CD14-positive monocyte (primary cell): ENCODE measurements at regions not wholly inside any gene's neighbourhood (a gene's known extent, or its start where the extent isn't known, plus 50 kb on each side); places are given as distances from the start of the nearest gene placed in this dataset.

Experiments used
- DNase-seq, 3 donors: peaks; one replicate each; pipeline ENCODE4 v3.0.0-alpha.2; 2011 to 2022
- H2AFZ ChIP-seq: 2 replicates; pipeline ENCODE4 v1.6.0; 2012; ENCODE audit warnings: mild to moderate bottlenecking, low read depth, low read length, inconsistent platforms; ENCODE audit not compliant: insufficient read depth, poor library complexity, severe bottlenecking
- H3K27ac ChIP-seq, 2 donors: 1 replicate in 1 of 2; 2 replicates in 1 of 2; pipeline ENCODE4 v1.5.1; 2012 to 2013; ENCODE audit warnings: low read length in 2 of 2, control low read depth in 1 of 2, inconsistent platforms in 1 of 2, low read depth in 1 of 2, mild to moderate bottlenecking in 1 of 2
- H3K27me3 ChIP-seq, 2 donors: one replicate each; pipeline versions ENCODE4 v1.6.0 to v1.6.1; 2011 to 2013; ENCODE audit warnings: low read length in 2 of 2; ENCODE audit not compliant: control insufficient read depth in 2 of 2, insufficient read depth in 2 of 2
- H3K36me3 ChIP-seq, 2 donors: replicated peaks in 1 of 2; 1 replicate in 1 of 2; 2 replicates in 1 of 2; pipeline versions ENCODE4 v1.5.1 to v1.6.1; 2012 to 2013; ENCODE audit warnings: low read length in 2 of 2, control low read depth in 1 of 2, inconsistent platforms in 1 of 2, mild to moderate bottlenecking in 1 of 2; ENCODE audit not compliant: insufficient read depth in 2 of 2, control insufficient read depth in 1 of 2
- H3K4me1 ChIP-seq, 2 donors: 1 replicate in 1 of 2; 2 replicates in 1 of 2; pipeline versions ENCODE4 v1.5.1 to v1.6.1; 2012 to 2013; ENCODE audit warnings: low read length in 2 of 2, control low read depth in 1 of 2, inconsistent platforms in 1 of 2, mild to moderate bottlenecking in 1 of 2, moderate library complexity in 1 of 2; ENCODE audit not compliant: insufficient read depth in 2 of 2, control insufficient read depth in 1 of 2
- H3K4me2 ChIP-seq: replicated peaks from 2 replicates; pipeline ENCODE3; 2012; ENCODE audit warnings: low read length, moderate library complexity, mild to moderate bottlenecking; ENCODE audit not compliant: poor library complexity, severe bottlenecking; ENCODE audit errors: extremely low read depth
- H3K4me3 ChIP-seq, 3 experiments: fragments of 200-600 bp in 1 of 3; sonication (generic) in 1 of 3; replicated peaks in 1 of 3; 1 replicate in 2 of 3; 2 replicates in 1 of 3; pipeline ENCODE4 v1.5.1; 2011 to 2013; ENCODE audit warnings: low read length in 3 of 3, mild to moderate bottlenecking in 3 of 3, control low read depth in 2 of 3, low read depth in 2 of 3, inconsistent platforms in 1 of 3, moderate library complexity in 1 of 3
- H3K79me2 ChIP-seq: 2 replicates; pipeline ENCODE4 v1.6.0; 2012; ENCODE audit warnings: mild to moderate bottlenecking, control low read depth, inconsistent platforms, low read length, moderate library complexity; ENCODE audit not compliant: insufficient read depth
- H3K9ac ChIP-seq: 2 replicates; pipeline ENCODE4 v1.6.0; 2017; ENCODE audit warnings: low read length, mild to moderate bottlenecking; ENCODE audit not compliant: insufficient read depth, poor library complexity, severe bottlenecking
- H3K9me3 ChIP-seq, 2 donors: replicated peaks in 1 of 2; 1 replicate in 1 of 2; 2 replicates in 1 of 2; pipeline versions ENCODE4 v1.5.1 to v1.6.1; 2012 to 2013; ENCODE audit warnings: low read length in 2 of 2, control low read depth in 1 of 2; ENCODE audit not compliant: control insufficient read depth in 1 of 2, insufficient read depth in 1 of 2
- H4K20me1 ChIP-seq: 2 replicates; pipeline ENCODE4 v1.6.0; 2012; ENCODE audit warnings: mild to moderate bottlenecking, low read length, control low read depth, moderate library complexity; ENCODE audit not compliant: insufficient read depth
- H3K27ac Mint-ChIP-seq, 7 donors: one replicate each; pipeline ENCODE4 v1.8.0; 2020; ENCODE audit warnings: mild to moderate bottlenecking in 7 of 7, mixed read lengths in 7 of 7, moderate library complexity in 6 of 7, inconsistent platforms in 2 of 7
- H3K27me3 Mint-ChIP-seq, 3 donors: one replicate each; pipeline ENCODE4 v1.8.0; 2021 to 2022; ENCODE audit warnings: low read depth in 3 of 3, mild to moderate bottlenecking in 3 of 3, mixed read lengths in 3 of 3, moderate library complexity in 3 of 3, inconsistent platforms in 1 of 3
- H3K36me3 Mint-ChIP-seq, 2 donors: one replicate each; pipeline ENCODE4 v1.8.0; 2020; ENCODE audit warnings: mixed read lengths in 2 of 2, inconsistent platforms in 1 of 2, mild to moderate bottlenecking in 1 of 2
- H3K4me1 Mint-ChIP-seq: one replicate; pipeline ENCODE4 v1.8.0; 2020; ENCODE audit warnings: mild to moderate bottlenecking, mixed read lengths
- H3K4me3 Mint-ChIP-seq, 2 donors: one replicate each; pipeline ENCODE4 v1.8.0; 2020; ENCODE audit warnings: mild to moderate bottlenecking in 2 of 2, mixed read lengths in 2 of 2, moderate library complexity in 1 of 2
- H3K9me3 Mint-ChIP-seq, 7 donors: one replicate each; pipeline ENCODE4 v1.8.0; 2020 to 2022; ENCODE audit warnings: mixed read lengths in 7 of 7, mild to moderate bottlenecking in 6 of 7, moderate library complexity in 6 of 7, inconsistent platforms in 2 of 7
- WGBS: methylation state at CpG from one replicate; pipeline ENCODE4 v1.1.5; 2013; ENCODE audit warnings: missing lambda C conversion rate; ENCODE audit not compliant: insufficient coverage; 5-methylcytosine and 5-hydroxymethylcytosine counted together
- intact Hi-C, 2 donors: fragments of 100-400 bp; cut with micrococcal nuclease; formaldehyde crosslinking; loops; one replicate each; pipeline versions ENCODE4 v1.15.0 to v1.15.1; 2023
- TF ChIP-seq, protein P1 (sequence below): fragments of 200-600 bp; IDR thresholded peaks from one replicate; pipeline ENCODE4 v1.8.0; 2022; ENCODE audit warnings: antibody characterized with exemption, mild to moderate bottlenecking

GRCh38 chr21:16535102-16535422 lies 805.3 kb downstream of the USP25 start:
- H3K9me3 Mint-ChIP-seq = peaks cover 0 to 7% (median 4%) of the 10 kb centered on the region in 7 donors
- DNase-seq = no peak
- no peaks in the 10 kb centered on the region for H3K36me3 Mint-ChIP-seq
- TF ChIP-seq, protein P1, sequence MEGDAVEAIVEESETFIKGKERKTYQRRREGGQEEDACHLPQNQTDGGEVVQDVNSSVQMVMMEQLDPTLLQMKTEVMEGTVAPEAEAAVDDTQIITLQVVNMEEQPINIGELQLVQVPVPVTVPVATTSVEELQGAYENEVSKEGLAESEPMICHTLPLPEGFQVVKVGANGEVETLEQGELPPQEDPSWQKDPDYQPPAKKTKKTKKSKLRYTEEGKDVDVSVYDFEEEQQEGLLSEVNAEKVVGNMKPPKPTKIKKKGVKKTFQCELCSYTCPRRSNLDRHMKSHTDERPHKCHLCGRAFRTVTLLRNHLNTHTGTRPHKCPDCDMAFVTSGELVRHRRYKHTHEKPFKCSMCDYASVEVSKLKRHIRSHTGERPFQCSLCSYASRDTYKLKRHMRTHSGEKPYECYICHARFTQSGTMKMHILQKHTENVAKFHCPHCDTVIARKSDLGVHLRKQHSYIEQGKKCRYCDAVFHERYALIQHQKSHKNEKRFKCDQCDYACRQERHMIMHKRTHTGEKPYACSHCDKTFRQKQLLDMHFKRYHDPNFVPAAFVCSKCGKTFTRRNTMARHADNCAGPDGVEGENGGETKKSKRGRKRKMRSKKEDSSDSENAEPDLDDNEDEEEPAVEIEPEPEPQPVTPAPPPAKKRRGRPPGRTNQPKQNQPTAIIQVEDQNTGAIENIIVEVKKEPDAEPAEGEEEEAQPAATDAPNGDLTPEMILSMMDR = no peak
- H3K27me3 ChIP-seq = no peaks in the 10 kb centered on the region
- H3K4me2 ChIP-seq = no peak overlapping the region
- no peaks in the 10 kb centered on the region for H3K4me1 Mint-ChIP-seq
- 86% methylated on average over 3 of the region's 6 CpGs for WGBS
- H2AFZ ChIP-seq = no peak overlapping the region
- peaks cover 0 to 7% of the 10 kb centered on the region in 2 donors for H3K9me3 ChIP-seq
- no peak overlapping the region for H3K9ac ChIP-seq
- no peaks in the 10 kb centered on the region for H3K36me3 ChIP-seq
- H3K27ac Mint-ChIP-seq = no peak overlapping the region
- H3K4me3 Mint-ChIP-seq = no peak overlapping the region
- H3K27me3 Mint-ChIP-seq = peaks cover 0 to 2% (median 0%) of the 10 kb centered on the region in 3 donors
- H3K79me2 ChIP-seq = no peaks in the 10 kb centered on the region
- H3K4me3 ChIP-seq = no peak overlapping the region
- no peak overlapping the region for H3K27ac ChIP-seq
- intact Hi-C loops = no loop called here
- H4K20me1 ChIP-seq = no peaks in the 10 kb centered on the region
- no peaks in the 10 kb centered on the region for H3K4me1 ChIP-seq

GRCh38 chr21:16535626-16536025 lies 805.8 kb downstream of the USP25 start:
- Mint-ChIP-seq H3K27ac (no peak overlapping the region), H3K4me1 (no peaks in the 10 kb centered on the region), H3K9me3 (peaks cover 1 to 7% (median 5%) of the 10 kb centered on the region in 7 donors), H3K27me3 (peaks cover 0 to 2% (median 0%) of the 10 kb centered on the region in 3 donors), H3K4me3 (no peak overlapping the region), H3K36me3 (no peaks in the 10 kb centered on the region)
- WGBS = no CpG with 5 or more reads among the region's 1 CpG
- H3K9ac ChIP-seq = no peak overlapping the region
- H3K4me1 ChIP-seq = no peaks in the 10 kb centered on the region
- intact Hi-C loops = no loop called here
- H3K9me3 ChIP-seq = peaks cover 0 to 7% of the 10 kb centered on the region in 2 donors
- no peaks in the 10 kb centered on the region for H3K36me3 ChIP-seq
- no peak overlapping the region for H3K4me3 ChIP-seq
- no peak overlapping the region for H3K27ac ChIP-seq
- DNase-seq = no peak
- TF ChIP-seq, protein P1 = no peak
- no peaks in the 10 kb centered on the region for H4K20me1 ChIP-seq
- H3K79me2 ChIP-seq = no peaks in the 10 kb centered on the region
- H3K27me3 ChIP-seq = no peaks in the 10 kb centered on the region
- H2AFZ ChIP-seq = no peak overlapping the region
- no peak overlapping the region for H3K4me2 ChIP-seq
